DND-41 (cell line): ENCODE measurements at regions not wholly inside any gene's neighbourhood (a gene's known extent, or its start where the extent isn't known, plus 50 kb on each side); places are given as distances from the start of the nearest gene placed in this dataset.

Experiments used
- CTCF ChIP-seq: IDR thresholded peaks from 2 replicates; pipeline ENCODE4 v1.5.1; 2012; ENCODE audit warnings: borderline replicate concordance, low read length, moderate library complexity, mild to moderate bottlenecking; ENCODE audit not compliant: poor library complexity, severe bottlenecking; ENCODE audit errors: extremely low read depth
- EZH2 ChIP-seq: IDR thresholded peaks from 3 replicates; pipeline ENCODE4 v1.6.1; 2012; ENCODE audit warnings: borderline replicate concordance, low read depth, mild to moderate bottlenecking, moderate library complexity, low read length, inconsistent platforms; ENCODE audit not compliant: severe bottlenecking

- TF ChIP-seq CTCF (no peak), EZH2 (no peak)
Measured at GRCh38 chr3:187925326-187925725, 180.1 kb upstream of the BCL6 start.
